ENCODE measurements at regions not wholly inside any gene's neighbourhood (a gene's known extent, or its start where the extent isn't known, plus 50 kb on each side); places are given as distances from the start of the nearest gene placed in this dataset.

DNA sequence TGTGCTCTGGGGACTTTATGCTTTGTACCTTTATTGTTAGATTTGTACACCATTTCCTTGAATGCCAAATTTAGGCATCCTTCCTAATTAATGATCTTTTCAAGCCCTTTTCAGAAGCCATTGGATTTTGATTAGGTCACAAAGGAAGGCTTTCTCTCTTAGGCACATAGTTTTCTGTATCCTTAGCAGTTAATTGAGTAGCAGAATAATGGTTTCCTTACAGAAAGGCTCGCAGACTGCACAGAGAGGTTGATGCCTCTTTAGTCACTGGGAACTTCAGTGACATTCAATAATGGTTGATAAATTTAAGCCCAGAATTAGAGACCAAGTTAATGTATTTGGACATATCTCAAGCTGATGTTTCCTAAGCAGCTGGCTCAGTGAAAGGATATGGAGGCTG lies 139.1 kb upstream of the VGLL2 start:
- TF ChIP-seq, protein P1, sequence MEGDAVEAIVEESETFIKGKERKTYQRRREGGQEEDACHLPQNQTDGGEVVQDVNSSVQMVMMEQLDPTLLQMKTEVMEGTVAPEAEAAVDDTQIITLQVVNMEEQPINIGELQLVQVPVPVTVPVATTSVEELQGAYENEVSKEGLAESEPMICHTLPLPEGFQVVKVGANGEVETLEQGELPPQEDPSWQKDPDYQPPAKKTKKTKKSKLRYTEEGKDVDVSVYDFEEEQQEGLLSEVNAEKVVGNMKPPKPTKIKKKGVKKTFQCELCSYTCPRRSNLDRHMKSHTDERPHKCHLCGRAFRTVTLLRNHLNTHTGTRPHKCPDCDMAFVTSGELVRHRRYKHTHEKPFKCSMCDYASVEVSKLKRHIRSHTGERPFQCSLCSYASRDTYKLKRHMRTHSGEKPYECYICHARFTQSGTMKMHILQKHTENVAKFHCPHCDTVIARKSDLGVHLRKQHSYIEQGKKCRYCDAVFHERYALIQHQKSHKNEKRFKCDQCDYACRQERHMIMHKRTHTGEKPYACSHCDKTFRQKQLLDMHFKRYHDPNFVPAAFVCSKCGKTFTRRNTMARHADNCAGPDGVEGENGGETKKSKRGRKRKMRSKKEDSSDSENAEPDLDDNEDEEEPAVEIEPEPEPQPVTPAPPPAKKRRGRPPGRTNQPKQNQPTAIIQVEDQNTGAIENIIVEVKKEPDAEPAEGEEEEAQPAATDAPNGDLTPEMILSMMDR (IDR thresholded peaks at IDR 0.05 in 4 of 5, conservative IDR thresholded peaks at IDR 0.05 in 1 of 5): no peak
- TF ChIP-seq POLR2A (IDR thresholded peaks at IDR 0.05): no peak

Measured in gastrocnemius medialis (tissue), 4 donors.